ENCODE measurements at regions not wholly inside any gene's neighbourhood (a gene's known extent, or its start where the extent isn't known, plus 50 kb on each side); places are given as distances from the start of the nearest gene placed in this dataset.
A peak's percentile ranks its signal among the peaks of the same experiment; 100 is the strongest.

DNA sequence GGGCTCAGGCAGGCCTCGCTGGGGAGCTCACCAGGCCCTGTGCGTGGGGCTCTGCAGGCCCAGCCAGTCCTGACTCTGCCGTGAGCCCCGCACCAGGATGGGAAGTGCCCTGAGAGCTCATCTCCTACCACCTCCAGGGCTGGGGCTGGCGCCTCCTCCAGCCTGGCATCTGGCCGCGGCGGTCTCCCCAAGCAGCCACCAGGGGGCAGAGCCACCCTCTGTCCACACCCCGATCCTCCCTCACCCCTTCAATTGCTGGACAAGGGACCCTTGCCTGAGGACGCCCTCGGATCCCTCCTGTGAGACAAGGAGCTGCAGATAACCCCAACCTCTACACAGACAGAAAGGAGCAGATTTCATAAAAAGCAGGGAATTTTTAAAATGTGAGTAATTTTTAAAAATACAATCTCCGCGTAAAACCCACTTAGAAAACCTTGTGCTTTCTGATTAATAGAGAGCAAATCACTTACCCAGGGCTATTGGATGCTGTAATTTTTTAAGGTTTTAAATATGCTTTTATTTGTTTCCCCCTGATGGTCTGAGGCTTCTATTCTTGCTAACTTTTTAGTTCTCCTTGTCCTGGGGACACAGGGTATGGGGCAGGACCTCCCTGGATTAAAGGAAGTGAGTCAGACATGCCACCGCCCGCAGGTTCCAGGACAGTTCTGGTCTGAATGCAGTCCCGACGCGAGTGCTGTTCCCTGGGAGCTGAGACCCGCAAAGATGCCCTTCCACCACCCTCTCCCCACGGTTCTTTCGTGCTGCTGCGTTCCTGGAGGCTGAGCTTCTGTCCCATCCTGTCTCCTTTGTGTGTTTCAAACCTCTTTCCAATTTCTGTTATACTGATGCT, 52.3 kb upstream of the CHRNA7 start:
- DNase-seq (ENCODE audit: low read depth) = peak; percentile 16

Measured in stimulated activated CD8-positive, alpha-beta memory T cell treated with anti-CD3 and anti-CD28 coated beads, Interleukin-12 subunit alpha, Interleukin-12 subunit beta, amount 100 ng/mL, for 1 hour (primary cell).